ENCODE measurements at regions not wholly inside any gene's neighbourhood (a gene's known extent, or its start where the extent isn't known, plus 50 kb on each side); places are given as distances from the start of the nearest gene placed in this dataset.

GRCh38 chr22:45101515-45102227, 62.1 kb upstream of the NUP50 start:
- Histone ChIP-seq H3K4me3 (ENCODE audit: low read depth in 1 of 2, low read length in 1 of 2) (peak overlapping the region in 1 of 2 experiments; percentile 39), H3K4me1 (ENCODE audit: control insufficient read depth in 1 of 2, insufficient read depth in 1 of 2, low read depth in 1 of 2, low read length in 1 of 2) (peaks cover 15 to 18% of the 10 kb centered on the region in 2 experiments), H3K27ac (peak overlapping the region; percentile 82), H3K9me3 (no peaks in the 10 kb centered on the region), H3K36me3 (no peaks in the 10 kb centered on the region), H3K27me3 (peaks cover 21% of the 10 kb centered on the region)
- peak; percentile 87 for TF ChIP-seq CTCF (IDR thresholded peaks at IDR 0.05)

- H3K36me3 ChIP-seq, result no peaks in the 10 kb centered on the region
- H3K9me3 ChIP-seq, result no peaks in the 10 kb centered on the region
- TF ChIP-seq CTCF (IDR thresholded peaks at IDR 0.05), result no peak
- H3K4me1 ChIP-seq (ENCODE audit: control insufficient read depth in 1 of 2, insufficient read depth in 1 of 2, low read depth in 1 of 2, low read length in 1 of 2), result peaks cover 15 to 18% of the 10 kb centered on the region in 2 experiments
- peak overlapping the region; percentile 82 for H3K27ac ChIP-seq
- peak overlapping the region in 1 of 2 experiments; percentile 39 for H3K4me3 ChIP-seq (ENCODE audit: low read depth in 1 of 2, low read length in 1 of 2)
- H3K27me3 ChIP-seq, result peaks cover 25% of the 10 kb centered on the region
Observed at GRCh38 chr22:45102896-45103420, 60.8 kb upstream of the NUP50 start.

- H3K27me3 ChIP-seq, result peaks cover 25% of the 10 kb centered on the region
- TF ChIP-seq CTCF (IDR thresholded peaks at IDR 0.05), result no peak
Observed at GRCh38 chr22:45103756-45104155, 60.0 kb upstream of the NUP50 start.

GRCh38 chr22:45104313-45104712, 59.4 kb upstream of the NUP50 start:
- Histone ChIP-seq H3K27ac (no peak overlapping the region), H3K9me3 (no peaks in the 10 kb centered on the region), H3K4me1 (ENCODE audit: control insufficient read depth in 1 of 2, insufficient read depth in 1 of 2, low read depth in 1 of 2, low read length in 1 of 2) (peaks cover 15 to 18% of the 10 kb centered on the region in 2 experiments), H3K36me3 (no peaks in the 10 kb centered on the region), H3K27me3 (peaks cover 25% of the 10 kb centered on the region), H3K4me3 (ENCODE audit: low read depth in 1 of 2, low read length in 1 of 2) (no peak overlapping the region)
- TF ChIP-seq CTCF (IDR thresholded peaks at IDR 0.05), result no peak

More at GRCh38 chr22:45103756-45104155, 60.0 kb upstream of the NUP50 start:
- H3K4me3 ChIP-seq (ENCODE audit: low read depth in 1 of 2, low read length in 1 of 2), result no peak overlapping the region
- H3K9me3 ChIP-seq, result no peaks in the 10 kb centered on the region
- H3K27ac ChIP-seq, result no peak overlapping the region
- no peaks in the 10 kb centered on the region for H3K36me3 ChIP-seq
- H3K4me1 ChIP-seq (ENCODE audit: control insufficient read depth in 1 of 2, insufficient read depth in 1 of 2, low read depth in 1 of 2, low read length in 1 of 2), result peaks cover 15 to 18% of the 10 kb centered on the region in 2 experiments

- Histone ChIP-seq H3K9me3 (no peaks in the 10 kb centered on the region), H3K4me1 (ENCODE audit: control insufficient read depth in 1 of 2, insufficient read depth in 1 of 2, low read depth in 1 of 2, low read length in 1 of 2) (peaks cover 15 to 18% of the 10 kb centered on the region in 2 experiments), H3K4me3 (ENCODE audit: low read depth in 1 of 2, low read length in 1 of 2) (no peak overlapping the region), H3K27me3 (peaks cover 25% of the 10 kb centered on the region), H3K36me3 (no peaks in the 10 kb centered on the region), H3K27ac (no peak overlapping the region)
- TF ChIP-seq CTCF (IDR thresholded peaks at IDR 0.05), result no peak
Observed at GRCh38 chr22:45105281-45105702, 58.4 kb upstream of the NUP50 start.

All from neutrophil (primary cell).